Liver (tissue), 8 donors: ENCODE measurements at regions not wholly inside any gene's neighbourhood (a gene's known extent, or its start where the extent isn't known, plus 50 kb on each side); places are given as distances from the start of the nearest gene placed in this dataset.

Source experiments
- DNase-seq: peaks from one replicate; pipeline ENCODE4 v3.0.0-alpha.2; 2017; ENCODE audit warnings: low spot score
- H3K27ac ChIP-seq, 2 donors: one replicate each; pipeline ENCODE4 v1.7.0; 2013; ENCODE audit warnings: inconsistent platforms in 2 of 2, low read length in 2 of 2, control low read depth in 1 of 2, low read depth in 1 of 2, mild to moderate bottlenecking in 1 of 2
- H3K27me3 ChIP-seq, 4 donors: one replicate each; pipeline versions ENCODE4 v1.6.1 to v1.7.0; 2013; ENCODE audit warnings: low read length in 3 of 4, inconsistent platforms in 1 of 4, mild to moderate bottlenecking in 1 of 4, moderate library complexity in 1 of 4; ENCODE audit not compliant: control insufficient read depth in 4 of 4, insufficient read depth in 4 of 4
- H3K36me3 ChIP-seq, 4 donors: one replicate each; pipeline versions ENCODE4 v1.6.1 to v1.7.0; 2013; ENCODE audit warnings: low read length in 3 of 4, mild to moderate bottlenecking in 3 of 4, low read depth in 1 of 4, moderate library complexity in 1 of 4; ENCODE audit not compliant: control insufficient read depth in 4 of 4, insufficient read depth in 3 of 4
- H3K4me1 ChIP-seq, 4 donors: one replicate each; pipeline versions ENCODE4 v1.6.1 to v1.7.0; 2013; ENCODE audit warnings: low read length in 3 of 4, mild to moderate bottlenecking in 3 of 4, moderate library complexity in 1 of 4; ENCODE audit not compliant: control insufficient read depth in 4 of 4, insufficient read depth in 4 of 4
- H3K4me3 ChIP-seq, 3 donors: one replicate each; pipeline versions ENCODE4 v1.6.1 to v1.7.0; 2013; ENCODE audit warnings: low read length in 3 of 3, control low read depth in 1 of 3, low read depth in 1 of 3, mild to moderate bottlenecking in 1 of 3
- H3K9ac ChIP-seq, 2 donors: one replicate each; pipeline ENCODE4 v1.7.0; 2013; ENCODE audit warnings: low read length in 2 of 2, mild to moderate bottlenecking in 2 of 2, moderate library complexity in 2 of 2, control low read depth in 1 of 2, low read depth in 1 of 2
- H3K9me3 ChIP-seq, 4 donors: one replicate each; pipeline versions ENCODE4 v1.6.1 to v1.7.0; 2013; ENCODE audit warnings: low read length in 3 of 4; ENCODE audit not compliant: control insufficient read depth in 4 of 4
- EGR1 ChIP-seq, 2 donors: IDR thresholded peaks; 2 replicates each; pipeline ENCODE4 v1.6.1; 2016 to 2018; ENCODE audit warnings: antibody characterized with exemption in 2 of 2, low read depth in 2 of 2
- FOXA1 ChIP-seq: IDR thresholded peaks from 2 replicates; pipeline ENCODE4 v1.6.1; 2016; ENCODE audit warnings: antibody characterized with exemption
- FOXA2 ChIP-seq: IDR thresholded peaks from 2 replicates; pipeline ENCODE4 v1.6.1; 2016; ENCODE audit warnings: antibody characterized with exemption
- GABPA ChIP-seq, 2 donors: IDR thresholded peaks in 1 of 2; conservative IDR thresholded peaks in 1 of 2; 2 replicates each; pipeline ENCODE4 v1.6.1; 2016; ENCODE audit warnings: antibody characterized with exemption in 2 of 2, mild to moderate bottlenecking in 1 of 2, moderate library complexity in 1 of 2
- HNF4A ChIP-seq, 2 donors: conservative IDR thresholded peaks; 2 replicates each; pipeline ENCODE4 v1.6.1; 2016; ENCODE audit warnings: antibody characterized with exemption in 2 of 2, mild to moderate bottlenecking in 2 of 2
- HNF4G ChIP-seq: IDR thresholded peaks from 2 replicates; pipeline ENCODE4 v1.6.1; 2016; ENCODE audit warnings: antibody characterized with exemption
- JUND ChIP-seq, 2 donors: IDR thresholded peaks; 2 replicates each; pipeline ENCODE4 v1.6.1; 2016; ENCODE audit warnings: antibody characterized with exemption in 2 of 2
- NR2F2 ChIP-seq: IDR thresholded peaks from 2 replicates; pipeline ENCODE4 v1.6.1; 2016; ENCODE audit warnings: antibody characterized with exemption
- RAD21 ChIP-seq, 2 donors: IDR thresholded peaks; 2 replicates each; pipeline ENCODE4 v1.6.1; 2016; ENCODE audit warnings: antibody characterized with exemption in 2 of 2, mild to moderate bottlenecking in 2 of 2
- RXRA ChIP-seq, 2 donors: IDR thresholded peaks; 2 replicates each; pipeline ENCODE4 v1.6.1; 2017 to 2018; ENCODE audit warnings: antibody characterized with exemption in 2 of 2, mild to moderate bottlenecking in 1 of 2
- SP1 ChIP-seq: IDR thresholded peaks from 2 replicates; pipeline ENCODE4 v1.6.1; 2018; ENCODE audit warnings: antibody characterized with exemption, mild to moderate bottlenecking
- TAF1 ChIP-seq: conservative IDR thresholded peaks from 2 replicates; pipeline ENCODE4 v1.6.1; 2016; ENCODE audit warnings: antibody characterized with exemption, mild to moderate bottlenecking
- YY1 ChIP-seq: IDR thresholded peaks from 2 replicates; pipeline ENCODE4 v1.6.1; 2016; ENCODE audit warnings: antibody characterized with exemption, mild to moderate bottlenecking
- WGBS: extraction: QIAGEN DNeasy Blood & Tissue Kit; methylation state at CpG from one replicate; pipeline ENCODE4 v1.1.7; 2013; 5-methylcytosine and 5-hydroxymethylcytosine counted together
- TF ChIP-seq, protein P1 (sequence below): fragments of 150-350 bp; IDR thresholded peaks from 2 replicates; pipeline ENCODE4 v1.5.1; 2017; ENCODE audit warnings: improper control_type of control experiment, low read depth, low read length; ENCODE audit not compliant: missing input control
- TF ChIP-seq, protein P2 (sequence below): IDR thresholded peaks from 2 replicates; pipeline ENCODE4 v1.6.1; 2016; ENCODE audit warnings: antibody characterized with exemption, mild to moderate bottlenecking
- TF ChIP-seq, protein P3 (sequence below): IDR thresholded peaks from 2 replicates; pipeline ENCODE4 v1.6.1; 2016; ENCODE audit warnings: antibody characterized with exemption
- TF ChIP-seq, protein P4 (sequence below): IDR thresholded peaks from 2 replicates; pipeline ENCODE4 v1.6.1; 2016; ENCODE audit warnings: antibody characterized with exemption
- TF ChIP-seq, protein P5 (sequence below): IDR thresholded peaks from 2 replicates; pipeline ENCODE4 v1.6.1; 2016; ENCODE audit warnings: antibody characterized with exemption
- donor health status: healthy.
- donor health status: healthy.
- donor health status: healthy.
- donor health status: healthy.
- donor health status: healthy.

DNA sequence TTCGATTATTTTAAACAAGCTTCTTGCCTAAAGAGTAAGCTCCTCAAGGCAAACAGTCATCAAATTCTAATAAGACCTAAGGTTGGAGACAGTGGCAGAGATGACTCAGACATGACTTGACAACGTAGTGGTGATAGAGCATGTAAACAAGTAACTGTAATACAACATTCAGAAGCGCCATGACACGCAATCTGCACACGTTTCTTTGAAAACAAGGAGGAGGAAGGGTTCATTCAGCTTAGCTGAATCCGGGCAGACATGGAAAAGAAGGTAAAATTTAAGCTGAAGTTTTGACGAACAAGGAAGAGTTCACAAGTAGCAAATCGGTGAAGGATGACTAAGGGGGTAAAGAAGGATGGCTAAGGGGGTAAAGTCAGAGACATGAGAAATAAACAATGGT is 152.4 kb upstream of the ZC3H12C start:
- no peaks in the 10 kb centered on the region for H3K9me3 ChIP-seq
- H3K27ac ChIP-seq = no peak overlapping the region
- no peak overlapping the region for H3K4me3 ChIP-seq
- H3K36me3 ChIP-seq = no peaks in the 10 kb centered on the region
- 71% methylated on average over 8 of the region's 8 CpGs for WGBS
- TF ChIP-seq HNF4A (conservative IDR thresholded peaks at IDR 0.05) = no peak
- H3K4me1 ChIP-seq = peaks cover 0 to 2% (median 0%) of the 10 kb centered on the region in 4 donors
- no peak for DNase-seq
- no peak overlapping the region for H3K9ac ChIP-seq
- no peaks in the 10 kb centered on the region for H3K27me3 ChIP-seq

DNA sequence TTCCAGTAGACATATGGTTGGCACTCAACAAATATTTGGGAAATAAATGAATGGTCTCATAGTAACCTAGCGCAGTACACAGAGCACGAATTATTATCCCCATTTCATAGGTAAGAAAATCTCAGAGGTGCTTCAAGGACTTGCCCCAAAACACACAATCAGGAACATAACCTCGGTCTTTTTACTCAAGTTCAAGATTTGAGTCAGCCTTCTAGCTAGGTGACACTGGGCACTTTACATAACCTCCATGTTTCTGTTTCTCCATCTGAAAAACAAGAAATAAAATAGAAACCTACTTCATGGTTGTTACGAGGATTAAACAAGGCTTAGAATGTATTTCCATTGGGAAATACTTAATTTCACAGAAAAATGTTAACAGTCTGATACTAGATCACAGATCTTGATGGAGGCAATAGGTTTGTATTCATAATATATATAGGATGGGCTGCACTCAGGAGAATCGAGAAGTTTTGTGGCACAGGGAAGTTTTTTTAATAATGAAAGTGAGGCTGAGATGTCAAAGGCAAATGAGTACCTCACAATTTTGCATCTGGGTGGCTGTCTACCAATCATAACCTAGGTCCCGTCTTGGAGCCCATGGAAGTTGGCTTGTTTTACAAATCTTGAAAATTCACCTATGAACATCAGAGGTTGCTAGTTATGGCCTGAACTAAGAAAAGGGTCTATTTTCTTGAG is 147.4 kb upstream of the ZC3H12C start:
- H3K27ac ChIP-seq = no peak overlapping the region
- H3K9me3 ChIP-seq = no peaks in the 10 kb centered on the region
- 47% methylated on average over 6 of the region's 6 CpGs for WGBS
- peak overlapping the region in 1 of 3 donors; percentile 37 for H3K4me3 ChIP-seq
- no peak overlapping the region for H3K9ac ChIP-seq
- no peak for DNase-seq
- peaks cover 0 to 10% (median 0%) of the 10 kb centered on the region in 4 donors for H3K4me1 ChIP-seq
- no peaks in the 10 kb centered on the region for H3K27me3 ChIP-seq
- TF ChIP-seq TAF1 (no peak), JUND (IDR thresholded peaks at IDR 0.05) (no peak), FOXA1 (no peak), RAD21 (IDR thresholded peaks at IDR 0.05) (no peak), SP1 (no peak), RXRA (IDR thresholded peaks at IDR 0.05) (no peak), FOXA2 (no peak), YY1 (no peak), GABPA (IDR thresholded peaks at IDR 0.05 in 1 of 2, conservative IDR thresholded peaks at IDR 0.05 in 1 of 2) (no peak), HNF4A (conservative IDR thresholded peaks at IDR 0.05) (no peak), NR2F2 (no peak), HNF4G (no peak), EGR1 (IDR thresholded peaks at IDR 0.05; ENCODE audit: low read depth in 2 of 2) (no peak)
- TF ChIP-seq, protein P1, sequence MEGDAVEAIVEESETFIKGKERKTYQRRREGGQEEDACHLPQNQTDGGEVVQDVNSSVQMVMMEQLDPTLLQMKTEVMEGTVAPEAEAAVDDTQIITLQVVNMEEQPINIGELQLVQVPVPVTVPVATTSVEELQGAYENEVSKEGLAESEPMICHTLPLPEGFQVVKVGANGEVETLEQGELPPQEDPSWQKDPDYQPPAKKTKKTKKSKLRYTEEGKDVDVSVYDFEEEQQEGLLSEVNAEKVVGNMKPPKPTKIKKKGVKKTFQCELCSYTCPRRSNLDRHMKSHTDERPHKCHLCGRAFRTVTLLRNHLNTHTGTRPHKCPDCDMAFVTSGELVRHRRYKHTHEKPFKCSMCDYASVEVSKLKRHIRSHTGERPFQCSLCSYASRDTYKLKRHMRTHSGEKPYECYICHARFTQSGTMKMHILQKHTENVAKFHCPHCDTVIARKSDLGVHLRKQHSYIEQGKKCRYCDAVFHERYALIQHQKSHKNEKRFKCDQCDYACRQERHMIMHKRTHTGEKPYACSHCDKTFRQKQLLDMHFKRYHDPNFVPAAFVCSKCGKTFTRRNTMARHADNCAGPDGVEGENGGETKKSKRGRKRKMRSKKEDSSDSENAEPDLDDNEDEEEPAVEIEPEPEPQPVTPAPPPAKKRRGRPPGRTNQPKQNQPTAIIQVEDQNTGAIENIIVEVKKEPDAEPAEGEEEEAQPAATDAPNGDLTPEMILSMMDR = no peak
- TF ChIP-seq, protein P2, sequence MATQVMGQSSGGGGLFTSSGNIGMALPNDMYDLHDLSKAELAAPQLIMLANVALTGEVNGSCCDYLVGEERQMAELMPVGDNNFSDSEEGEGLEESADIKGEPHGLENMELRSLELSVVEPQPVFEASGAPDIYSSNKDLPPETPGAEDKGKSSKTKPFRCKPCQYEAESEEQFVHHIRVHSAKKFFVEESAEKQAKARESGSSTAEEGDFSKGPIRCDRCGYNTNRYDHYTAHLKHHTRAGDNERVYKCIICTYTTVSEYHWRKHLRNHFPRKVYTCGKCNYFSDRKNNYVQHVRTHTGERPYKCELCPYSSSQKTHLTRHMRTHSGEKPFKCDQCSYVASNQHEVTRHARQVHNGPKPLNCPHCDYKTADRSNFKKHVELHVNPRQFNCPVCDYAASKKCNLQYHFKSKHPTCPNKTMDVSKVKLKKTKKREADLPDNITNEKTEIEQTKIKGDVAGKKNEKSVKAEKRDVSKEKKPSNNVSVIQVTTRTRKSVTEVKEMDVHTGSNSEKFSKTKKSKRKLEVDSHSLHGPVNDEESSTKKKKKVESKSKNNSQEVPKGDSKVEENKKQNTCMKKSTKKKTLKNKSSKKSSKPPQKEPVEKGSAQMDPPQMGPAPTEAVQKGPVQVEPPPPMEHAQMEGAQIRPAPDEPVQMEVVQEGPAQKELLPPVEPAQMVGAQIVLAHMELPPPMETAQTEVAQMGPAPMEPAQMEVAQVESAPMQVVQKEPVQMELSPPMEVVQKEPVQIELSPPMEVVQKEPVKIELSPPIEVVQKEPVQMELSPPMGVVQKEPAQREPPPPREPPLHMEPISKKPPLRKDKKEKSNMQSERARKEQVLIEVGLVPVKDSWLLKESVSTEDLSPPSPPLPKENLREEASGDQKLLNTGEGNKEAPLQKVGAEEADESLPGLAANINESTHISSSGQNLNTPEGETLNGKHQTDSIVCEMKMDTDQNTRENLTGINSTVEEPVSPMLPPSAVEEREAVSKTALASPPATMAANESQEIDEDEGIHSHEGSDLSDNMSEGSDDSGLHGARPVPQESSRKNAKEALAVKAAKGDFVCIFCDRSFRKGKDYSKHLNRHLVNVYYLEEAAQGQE = no peak
- TF ChIP-seq, protein P3, sequence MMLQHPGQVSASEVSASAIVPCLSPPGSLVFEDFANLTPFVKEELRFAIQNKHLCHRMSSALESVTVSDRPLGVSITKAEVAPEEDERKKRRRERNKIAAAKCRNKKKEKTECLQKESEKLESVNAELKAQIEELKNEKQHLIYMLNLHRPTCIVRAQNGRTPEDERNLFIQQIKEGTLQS = no peak
- TF ChIP-seq, protein P4, sequence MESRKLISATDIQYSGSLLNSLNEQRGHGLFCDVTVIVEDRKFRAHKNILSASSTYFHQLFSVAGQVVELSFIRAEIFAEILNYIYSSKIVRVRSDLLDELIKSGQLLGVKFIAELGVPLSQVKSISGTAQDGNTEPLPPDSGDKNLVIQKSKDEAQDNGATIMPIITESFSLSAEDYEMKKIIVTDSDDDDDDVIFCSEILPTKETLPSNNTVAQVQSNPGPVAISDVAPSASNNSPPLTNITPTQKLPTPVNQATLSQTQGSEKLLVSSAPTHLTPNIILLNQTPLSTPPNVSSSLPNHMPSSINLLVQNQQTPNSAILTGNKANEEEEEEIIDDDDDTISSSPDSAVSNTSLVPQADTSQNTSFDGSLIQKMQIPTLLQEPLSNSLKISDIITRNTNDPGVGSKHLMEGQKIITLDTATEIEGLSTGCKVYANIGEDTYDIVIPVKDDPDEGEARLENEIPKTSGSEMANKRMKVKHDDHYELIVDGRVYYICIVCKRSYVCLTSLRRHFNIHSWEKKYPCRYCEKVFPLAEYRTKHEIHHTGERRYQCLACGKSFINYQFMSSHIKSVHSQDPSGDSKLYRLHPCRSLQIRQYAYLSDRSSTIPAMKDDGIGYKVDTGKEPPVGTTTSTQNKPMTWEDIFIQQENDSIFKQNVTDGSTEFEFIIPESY = no peak
- TF ChIP-seq, protein P5, sequence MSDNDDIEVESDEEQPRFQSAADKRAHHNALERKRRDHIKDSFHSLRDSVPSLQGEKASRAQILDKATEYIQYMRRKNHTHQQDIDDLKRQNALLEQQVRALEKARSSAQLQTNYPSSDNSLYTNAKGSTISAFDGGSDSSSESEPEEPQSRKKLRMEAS = no peak
- no peaks in the 10 kb centered on the region for H3K36me3 ChIP-seq
